Liver (tissue), 9 donors: ENCODE measurements at regions not wholly inside any gene's neighbourhood (a gene's known extent, or its start where the extent isn't known, plus 50 kb on each side); places are given as distances from the start of the nearest gene placed in this dataset. TPM values are rescaled to one million over a fixed set of nuclear protein-coding genes. Genes with fewer than 3 reads are reported as not detected.

Experiments used
- DNase-seq: peaks from one replicate; pipeline ENCODE4 v3.0.0-alpha.2; 2017; ENCODE audit warnings: low spot score
- H3K27ac ChIP-seq, 2 donors: one replicate each; pipeline ENCODE4 v1.7.0; 2013; ENCODE audit warnings: inconsistent platforms in 2 of 2, low read length in 2 of 2, control low read depth in 1 of 2, low read depth in 1 of 2, mild to moderate bottlenecking in 1 of 2
- H3K27me3 ChIP-seq, 4 donors: one replicate each; pipeline versions ENCODE4 v1.6.1 to v1.7.0; 2013; ENCODE audit warnings: low read length in 3 of 4, inconsistent platforms in 1 of 4, mild to moderate bottlenecking in 1 of 4, moderate library complexity in 1 of 4; ENCODE audit not compliant: control insufficient read depth in 4 of 4, insufficient read depth in 4 of 4
- H3K36me3 ChIP-seq, 4 donors: one replicate each; pipeline versions ENCODE4 v1.6.1 to v1.7.0; 2013; ENCODE audit warnings: low read length in 3 of 4, mild to moderate bottlenecking in 3 of 4, low read depth in 1 of 4, moderate library complexity in 1 of 4; ENCODE audit not compliant: control insufficient read depth in 4 of 4, insufficient read depth in 3 of 4
- H3K4me1 ChIP-seq, 4 donors: one replicate each; pipeline versions ENCODE4 v1.6.1 to v1.7.0; 2013; ENCODE audit warnings: low read length in 3 of 4, mild to moderate bottlenecking in 3 of 4, moderate library complexity in 1 of 4; ENCODE audit not compliant: control insufficient read depth in 4 of 4, insufficient read depth in 4 of 4
- H3K4me3 ChIP-seq, 3 donors: one replicate each; pipeline versions ENCODE4 v1.6.1 to v1.7.0; 2013; ENCODE audit warnings: low read length in 3 of 3, control low read depth in 1 of 3, low read depth in 1 of 3, mild to moderate bottlenecking in 1 of 3
- H3K9ac ChIP-seq, 2 donors: one replicate each; pipeline ENCODE4 v1.7.0; 2013; ENCODE audit warnings: low read length in 2 of 2, mild to moderate bottlenecking in 2 of 2, moderate library complexity in 2 of 2, control low read depth in 1 of 2, low read depth in 1 of 2
- H3K9me3 ChIP-seq, 4 donors: one replicate each; pipeline versions ENCODE4 v1.6.1 to v1.7.0; 2013; ENCODE audit warnings: low read length in 3 of 4; ENCODE audit not compliant: control insufficient read depth in 4 of 4
- ATF3 ChIP-seq: IDR thresholded peaks from 2 replicates; pipeline ENCODE4 v1.6.1; 2016; ENCODE audit warnings: antibody characterized with exemption
- CTCF ChIP-seq: fragments of 150-350 bp; IDR thresholded peaks from 2 replicates; pipeline ENCODE4 v1.5.1; 2017; ENCODE audit warnings: improper control_type of control experiment, low read depth, low read length; ENCODE audit not compliant: missing input control
- EGR1 ChIP-seq, 2 donors: IDR thresholded peaks; 2 replicates each; pipeline ENCODE4 v1.6.1; 2016 to 2018; ENCODE audit warnings: antibody characterized with exemption in 2 of 2, low read depth in 2 of 2
- FOXA1 ChIP-seq: IDR thresholded peaks from 2 replicates; pipeline ENCODE4 v1.6.1; 2016; ENCODE audit warnings: antibody characterized with exemption
- FOXA2 ChIP-seq: IDR thresholded peaks from 2 replicates; pipeline ENCODE4 v1.6.1; 2016; ENCODE audit warnings: antibody characterized with exemption
- GABPA ChIP-seq, 2 donors: IDR thresholded peaks in 1 of 2; conservative IDR thresholded peaks in 1 of 2; 2 replicates each; pipeline ENCODE4 v1.6.1; 2016; ENCODE audit warnings: antibody characterized with exemption in 2 of 2, mild to moderate bottlenecking in 1 of 2, moderate library complexity in 1 of 2
- HNF4A ChIP-seq, 2 donors: conservative IDR thresholded peaks; 2 replicates each; pipeline ENCODE4 v1.6.1; 2016; ENCODE audit warnings: antibody characterized with exemption in 2 of 2, mild to moderate bottlenecking in 2 of 2
- JUND ChIP-seq, 2 donors: IDR thresholded peaks; 2 replicates each; pipeline ENCODE4 v1.6.1; 2016; ENCODE audit warnings: antibody characterized with exemption in 2 of 2
- NR2F2 ChIP-seq: IDR thresholded peaks from 2 replicates; pipeline ENCODE4 v1.6.1; 2016; ENCODE audit warnings: antibody characterized with exemption
- RXRA ChIP-seq, 2 donors: IDR thresholded peaks; 2 replicates each; pipeline ENCODE4 v1.6.1; 2017 to 2018; ENCODE audit warnings: antibody characterized with exemption in 2 of 2, mild to moderate bottlenecking in 1 of 2
- SP1 ChIP-seq: IDR thresholded peaks from 2 replicates; pipeline ENCODE4 v1.6.1; 2018; ENCODE audit warnings: antibody characterized with exemption, mild to moderate bottlenecking
- TAF1 ChIP-seq: conservative IDR thresholded peaks from 2 replicates; pipeline ENCODE4 v1.6.1; 2016; ENCODE audit warnings: antibody characterized with exemption, mild to moderate bottlenecking
- YY1 ChIP-seq: IDR thresholded peaks from 2 replicates; pipeline ENCODE4 v1.6.1; 2016; ENCODE audit warnings: antibody characterized with exemption, mild to moderate bottlenecking
- ZBTB33 ChIP-seq: IDR thresholded peaks from 2 replicates; pipeline ENCODE4 v1.6.1; 2016; ENCODE audit warnings: antibody characterized with exemption
- WGBS: extraction: QIAGEN DNeasy Blood & Tissue Kit; methylation state at CpG from one replicate; pipeline ENCODE4 v1.1.7; 2013; 5-methylcytosine and 5-hydroxymethylcytosine counted together
- small RNA-seq: library from RNA; depleted of rRNA; stranded (forward); fragments of <200 nt; gene quantifications from one replicate; pipeline ENCODE3, GENCODE V24; 2014
- TF ChIP-seq, protein P1 (sequence below): IDR thresholded peaks from 2 replicates; pipeline ENCODE4 v1.6.1; 2016; ENCODE audit warnings: antibody characterized with exemption
- donor health status: healthy.
- donor health status: healthy.
- donor health status: healthy.
- donor health status: healthy.
- donor health status: healthy.

DNA sequence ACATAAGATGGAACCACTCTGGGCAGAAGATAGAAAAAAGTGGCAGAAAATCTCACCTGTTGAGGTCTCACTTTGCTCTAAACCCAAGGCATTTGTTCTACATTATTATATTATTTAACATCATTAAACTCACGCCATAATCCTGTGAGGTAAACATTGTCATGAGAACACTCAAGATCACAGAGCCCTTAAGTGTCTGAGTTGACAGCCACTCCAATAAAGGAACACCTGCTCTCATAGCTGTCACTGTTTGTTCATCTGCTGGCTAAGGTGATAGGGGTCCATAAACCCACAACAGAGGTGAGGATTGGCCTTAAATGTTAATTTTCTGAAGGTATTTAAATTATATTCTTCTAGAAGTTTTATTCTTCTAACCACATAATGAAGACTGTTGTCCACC is 439.7 kb downstream of the RIT2 start:
- 93% methylated on average over 1 of the region's 1 CpG for WGBS
- no peak overlapping the region for H3K4me3 ChIP-seq
- H3K27ac ChIP-seq, result no peak overlapping the region
- no peaks in the 10 kb centered on the region for H3K9me3 ChIP-seq
- H3K9ac ChIP-seq, result no peak overlapping the region
- DNase-seq, result no peak
- no peaks in the 10 kb centered on the region for H3K27me3 ChIP-seq
- no peaks in the 10 kb centered on the region for H3K4me1 ChIP-seq
- TF ChIP-seq GABPA (IDR thresholded peaks at IDR 0.05 in 1 of 2, conservative IDR thresholded peaks at IDR 0.05 in 1 of 2) (no peak), FOXA1 (no peak), JUND (IDR thresholded peaks at IDR 0.05) (no peak), NR2F2 (no peak), YY1 (no peak), TAF1 (no peak), EGR1 (IDR thresholded peaks at IDR 0.05; ENCODE audit: low read depth in 2 of 2) (no peak), SP1 (no peak)
- TF ChIP-seq, protein P1, sequence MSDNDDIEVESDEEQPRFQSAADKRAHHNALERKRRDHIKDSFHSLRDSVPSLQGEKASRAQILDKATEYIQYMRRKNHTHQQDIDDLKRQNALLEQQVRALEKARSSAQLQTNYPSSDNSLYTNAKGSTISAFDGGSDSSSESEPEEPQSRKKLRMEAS, result no peak
- no peaks in the 10 kb centered on the region for H3K36me3 ChIP-seq

DNA sequence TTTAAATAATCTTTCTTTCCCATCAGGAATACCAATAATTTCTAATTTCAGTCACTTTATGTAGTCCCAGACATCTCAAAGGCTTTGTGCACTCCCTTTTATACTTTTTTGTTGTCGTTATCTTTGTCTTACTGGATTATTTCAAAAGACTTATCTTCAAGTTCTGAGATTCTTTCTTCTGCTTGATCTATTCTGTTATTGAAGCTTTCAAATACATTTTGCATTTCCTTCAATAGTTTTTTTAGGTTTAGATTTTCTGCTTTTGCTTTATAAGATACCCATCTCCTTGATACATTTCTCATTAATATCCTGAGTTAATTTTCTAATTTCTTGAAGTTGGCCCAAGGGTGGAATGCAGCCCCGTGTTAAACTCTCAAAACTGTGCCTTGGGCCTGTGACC is 432.4 kb downstream of the RIT2 start:
- WGBS, result 80% methylated on average over 2 of the region's 2 CpGs
- no peak for DNase-seq
- no peak overlapping the region for H3K4me3 ChIP-seq
- no peak overlapping the region for H3K9ac ChIP-seq
- no peak overlapping the region for H3K27ac ChIP-seq
- no peaks in the 10 kb centered on the region for H3K27me3 ChIP-seq
- H3K36me3 ChIP-seq, result no peaks in the 10 kb centered on the region
- no peaks in the 10 kb centered on the region for H3K9me3 ChIP-seq
- no peaks in the 10 kb centered on the region for H3K4me1 ChIP-seq
- TF ChIP-seq YY1 (no peak), ATF3 (no peak), TAF1 (no peak), ZBTB33 (no peak), GABPA (IDR thresholded peaks at IDR 0.05 in 1 of 2, conservative IDR thresholded peaks at IDR 0.05 in 1 of 2) (no peak), SP1 (no peak), CTCF (no peak), FOXA2 (no peak), HNF4A (conservative IDR thresholded peaks at IDR 0.05) (no peak), RXRA (IDR thresholded peaks at IDR 0.05) (no peak)

DNA sequence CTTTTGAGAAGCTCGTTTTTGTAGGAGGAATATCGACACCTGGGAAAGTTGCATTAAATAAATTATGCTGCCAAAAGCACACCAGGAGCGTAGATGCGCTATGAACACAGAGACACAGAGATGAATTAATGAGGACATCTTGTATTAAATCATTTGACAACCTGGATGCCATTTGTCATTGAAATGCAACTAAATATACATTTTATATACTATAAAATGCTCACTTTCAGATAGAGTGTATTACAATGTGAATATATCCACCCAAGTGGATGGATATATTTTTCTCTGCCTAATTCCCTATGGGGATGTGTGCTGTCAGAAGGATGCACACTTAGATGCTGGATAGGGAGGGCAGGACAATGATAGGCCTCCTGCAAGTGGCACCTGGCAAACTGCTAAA is 426.2 kb downstream of the RIT2 start:
- DNase-seq, result no peak
- Histone ChIP-seq H3K9ac (no peak overlapping the region), H3K4me3 (no peak overlapping the region), H3K36me3 (no peaks in the 10 kb centered on the region), H3K27ac (no peak overlapping the region), H3K9me3 (no peaks in the 10 kb centered on the region), H3K4me1 (no peaks in the 10 kb centered on the region), H3K27me3 (no peaks in the 10 kb centered on the region)
- TF ChIP-seq FOXA1, result no peak
- TF ChIP-seq YY1, result no peak
- TF ChIP-seq GABPA (IDR thresholded peaks at IDR 0.05 in 1 of 2, conservative IDR thresholded peaks at IDR 0.05 in 1 of 2), result no peak
- TF ChIP-seq TAF1, result no peak
- TF ChIP-seq SP1, result no peak
- WGBS, result 87% methylated on average over 4 of the region's 4 CpGs

Small RNA genes lying in the stretch of these regions (small RNA-seq; reads per million reads assigned to genes)
- not detected for gene RNA5SP454
